ENCODE measurements at regions not wholly inside any gene's neighbourhood (a gene's known extent, or its start where the extent isn't known, plus 50 kb on each side); places are given as distances from the start of the nearest gene placed in this dataset.

- Histone ChIP-seq H3K9me3 (ENCODE audit: control insufficient read depth, insufficient read depth, low read length) (no peaks in the 10 kb centered on the region), H3K4me3 (ENCODE audit: low read depth, low read length) (no peak overlapping the region), H3K27ac (ENCODE audit: low read depth, low read length) (no peak overlapping the region), H3K27me3 (ENCODE audit: control insufficient read depth, insufficient read depth, low read length) (no peaks in the 10 kb centered on the region)
- TF ChIP-seq CTCF (IDR thresholded peaks at IDR 0.05; ENCODE audit: low read depth, low read length) = no peak
- CTCF ChIA-PET = no interaction called here
- POLR2A ChIA-PET = no interaction called here
- no peak for DNase-seq (ENCODE audit: low read depth, low spot score)
These were observed 360.6 kb downstream of the ZNF521 start for GRCh38 chr18:24991141-24992060.

- no peak for DNase-seq (ENCODE audit: low read depth, low spot score)
- ChIA-PET CTCF (no interaction called here), POLR2A (no interaction called here)
- Histone ChIP-seq H3K27me3 (ENCODE audit: control insufficient read depth, insufficient read depth, low read length) (no peaks in the 10 kb centered on the region), H3K9me3 (ENCODE audit: control insufficient read depth, insufficient read depth, low read length) (no peaks in the 10 kb centered on the region), H3K4me3 (ENCODE audit: low read depth, low read length) (no peak overlapping the region), H3K27ac (ENCODE audit: low read depth, low read length) (no peak overlapping the region)
- no peak for TF ChIP-seq CTCF (IDR thresholded peaks at IDR 0.05; ENCODE audit: low read depth, low read length)
These were observed 359.5 kb downstream of the ZNF521 start for GRCh38 chr18:24992491-24992890.

- no peaks in the 10 kb centered on the region for H3K27me3 ChIP-seq (ENCODE audit: control insufficient read depth, insufficient read depth, low read length)
- CTCF ChIA-PET = no interaction called here
- DNase-seq (ENCODE audit: low read depth, low spot score) = no peak
- POLR2A ChIA-PET = no interaction called here
- no peaks in the 10 kb centered on the region for H3K9me3 ChIP-seq (ENCODE audit: control insufficient read depth, insufficient read depth, low read length)
- H3K27ac ChIP-seq (ENCODE audit: low read depth, low read length) = no peak overlapping the region
- TF ChIP-seq CTCF (IDR thresholded peaks at IDR 0.05; ENCODE audit: low read depth, low read length) = no peak
- H3K4me3 ChIP-seq (ENCODE audit: low read depth, low read length) = no peak overlapping the region
These were observed 358.3 kb downstream of the ZNF521 start for GRCh38 chr18:24993628-24994027.

- no peak for TF ChIP-seq CTCF (IDR thresholded peaks at IDR 0.05; ENCODE audit: low read depth, low read length)
- H3K27ac ChIP-seq (ENCODE audit: low read depth, low read length) = no peak overlapping the region
- H3K27me3 ChIP-seq (ENCODE audit: control insufficient read depth, insufficient read depth, low read length) = no peaks in the 10 kb centered on the region
- POLR2A ChIA-PET = no interaction called here
- CTCF ChIA-PET = no interaction called here
- H3K9me3 ChIP-seq (ENCODE audit: control insufficient read depth, insufficient read depth, low read length) = no peaks in the 10 kb centered on the region
- DNase-seq (ENCODE audit: low read depth, low spot score) = no peak
- no peak overlapping the region for H3K4me3 ChIP-seq (ENCODE audit: low read depth, low read length)
These were observed 356.9 kb downstream of the ZNF521 start for GRCh38 chr18:24995056-24995455.

- TF ChIP-seq CTCF (IDR thresholded peaks at IDR 0.05; ENCODE audit: low read depth, low read length) = no peak
- Histone ChIP-seq H3K27ac (ENCODE audit: low read depth, low read length) (no peak overlapping the region), H3K4me3 (ENCODE audit: low read depth, low read length) (no peak overlapping the region), H3K27me3 (ENCODE audit: control insufficient read depth, insufficient read depth, low read length) (no peaks in the 10 kb centered on the region), H3K9me3 (ENCODE audit: control insufficient read depth, insufficient read depth, low read length) (no peaks in the 10 kb centered on the region)
- ChIA-PET CTCF (no interaction called here), POLR2A (no interaction called here)
- peak; percentile 27 for DNase-seq (ENCODE audit: low read depth, low spot score)
These were observed 356.2 kb downstream of the ZNF521 start for GRCh38 chr18:24995755-24996154.
